Body of pancreas (tissue), 4 donors: ENCODE measurements at regions not wholly inside any gene's neighbourhood (a gene's known extent, or its start where the extent isn't known, plus 50 kb on each side); places are given as distances from the start of the nearest gene placed in this dataset.

Experiments
- CTCF ChIP-seq, 7 experiments: fragments of 450-650 bp in 4 of 7; fragments of 200-600 bp in 3 of 7; sonication (generic) in 3 of 7; IDR thresholded peaks; one replicate each; pipeline ENCODE4 v1.5.1; 2016 to 2019; ENCODE audit warnings: antibody characterized with exemption in 7 of 7
- POLR2A ChIP-seq, 3 donors: fragments of 450-650 bp; IDR thresholded peaks; one replicate each; pipeline ENCODE4 v1.6.1; 2016; ENCODE audit warnings: antibody characterized with exemption in 3 of 3, mild to moderate bottlenecking in 2 of 3

GRCh38 chr6:130683761-130684517 is 143.3 kb upstream of the SMLR1 start:
- TF ChIP-seq CTCF (IDR thresholded peaks at IDR 0.05) (no peak), POLR2A (IDR thresholded peaks at IDR 0.05) (no peak)
